WTC11 (cell line): ENCODE measurements at regions not wholly inside any gene's neighbourhood (a gene's known extent, or its start where the extent isn't known, plus 50 kb on each side); places are given as distances from the start of the nearest gene placed in this dataset.

Source experiments
- ATAC-seq: fragments of 200-7000 bp; cut with Tn5 transposase; 2 replicates; pipeline ENCODE4 v1.10.0; 2021; ENCODE audit warnings: mild to moderate bottlenecking, moderate library complexity
- CTCF ChIA-PET: fragments of 300-600 bp; sonication (Branson Sonifier 250); formaldehyde crosslinking; loops from one replicate; lab custom pipeline; 2021; ENCODE audit warnings: antibody characterized with exemption; lab: Charles Lee
- POLR2A ChIA-PET: fragments of 350-600 bp; sonication (Branson Sonifier 250); formaldehyde crosslinking; loops from one replicate; lab custom pipeline; 2021; ENCODE audit warnings: antibody characterized with exemption; lab: Charles Lee
- DNase-seq: peaks from one replicate; pipeline ENCODE4 v3.0.0; 2021; ENCODE audit warnings: low spot score
- H3K27ac Mint-ChIP-seq: 2 replicates; pipeline ENCODE4 v1.8.0; 2021; ENCODE audit warnings: mixed read lengths
- H3K27me3 Mint-ChIP-seq: 2 replicates; pipeline ENCODE4 v1.8.0; 2021; ENCODE audit warnings: low read depth, mild to moderate bottlenecking, moderate library complexity, mixed read lengths
- H3K36me3 Mint-ChIP-seq: 2 replicates; pipeline ENCODE4 v1.8.0; 2021; ENCODE audit warnings: mixed read lengths
- H3K4me1 Mint-ChIP-seq: 2 replicates; pipeline ENCODE4 v1.8.0; 2022; ENCODE audit warnings: mixed read lengths
- H3K4me3 Mint-ChIP-seq: 2 replicates; pipeline ENCODE4 v1.8.0; 2021; ENCODE audit warnings: mild to moderate bottlenecking, moderate library complexity, mixed read lengths
- H3K9me3 Mint-ChIP-seq: 2 replicates; pipeline ENCODE4 v1.8.0; 2021; ENCODE audit warnings: mixed read lengths
- ATF1 ChIP-seq: sonication (generic); formaldehyde crosslinking; IDR thresholded peaks from 2 replicates; pipeline ENCODE4 v1.8.1; 2023; ENCODE audit warnings: mild to moderate bottlenecking, moderate library complexity, missing genetic modification reagents
- CDX4 ChIP-seq: fragments of 250-450 bp; sonication (Bioruptor Pico); IDR thresholded peaks from 2 replicates; pipeline ENCODE4 v1.9.0; 2021; ENCODE audit warnings: moderate library complexity, mild to moderate bottlenecking, inconsistent platforms, borderline replicate concordance
- E2F5 ChIP-seq: sonication (generic); formaldehyde crosslinking; IDR thresholded peaks from 2 replicates; pipeline ENCODE4 v1.8.1; 2022; ENCODE audit warnings: mild to moderate bottlenecking, moderate library complexity, missing genetic modification reagents
- EMX1 ChIP-seq: fragments of 250-450 bp; sonication (Bioruptor Pico); IDR thresholded peaks from 2 replicates; pipeline ENCODE4 v1.8.0; 2021; ENCODE audit warnings: mild to moderate bottlenecking
- FOXJ3 ChIP-seq: sonication (generic); formaldehyde crosslinking; IDR thresholded peaks from 2 replicates; pipeline ENCODE4 v1.9.0; 2021; ENCODE audit warnings: missing genetic modification reagents, mild to moderate bottlenecking, borderline replicate concordance
- HMGA2 ChIP-seq: fragments of 250-450 bp; sonication (Bioruptor Pico); IDR thresholded peaks from 2 replicates; pipeline ENCODE4 v1.4.0; 2021; ENCODE audit warnings: mild to moderate bottlenecking, moderate library complexity
- IRF1 ChIP-seq: sonication (generic); formaldehyde crosslinking; IDR thresholded peaks from 2 replicates; pipeline ENCODE4 v1.8.0; 2023; ENCODE audit warnings: missing genetic modification reagents
- NR3C1 ChIP-seq: sonication (generic); formaldehyde crosslinking; conservative IDR thresholded peaks from 2 replicates; pipeline ENCODE4 v1.8.1; 2023; ENCODE audit warnings: low read depth, mild to moderate bottlenecking, missing genetic modification reagents
- RELA ChIP-seq: sonication (generic); formaldehyde crosslinking; IDR thresholded peaks from 2 replicates; pipeline ENCODE4 v1.8.1; 2022; ENCODE audit warnings: missing genetic modification reagents, mild to moderate bottlenecking, borderline replicate concordance
- TP53 ChIP-seq: sonication (generic); formaldehyde crosslinking; IDR thresholded peaks from 2 replicates; pipeline ENCODE4 v1.8.1; 2023; ENCODE audit warnings: mild to moderate bottlenecking, missing genetic modification reagents
- USF2 ChIP-seq: sonication (generic); formaldehyde crosslinking; IDR thresholded peaks from 2 replicates; pipeline ENCODE4 v1.8.1; 2023; ENCODE audit warnings: mild to moderate bottlenecking, missing genetic modification reagents, moderate library complexity
- ZBTB21 ChIP-seq: sonication (generic); formaldehyde crosslinking; IDR thresholded peaks from 2 replicates; pipeline ENCODE4 v1.8.1; 2023; ENCODE audit warnings: mild to moderate bottlenecking, missing genetic modification reagents, borderline replicate concordance
- ZBTB43 ChIP-seq: sonication (generic); formaldehyde crosslinking; IDR thresholded peaks from 2 replicates; pipeline ENCODE4 v1.8.1; 2023; ENCODE audit warnings: mild to moderate bottlenecking, missing genetic modification reagents
- ZNF281 ChIP-seq: sonication (generic); formaldehyde crosslinking; IDR thresholded peaks from 2 replicates; pipeline ENCODE4 v1.8.0; 2023; ENCODE audit warnings: mild to moderate bottlenecking, missing genetic modification reagents
- ZNF396 ChIP-seq: fragments of 250-450 bp; sonication (Bioruptor Pico); IDR thresholded peaks from 2 replicates; pipeline ENCODE4 v1.8.0; 2021; ENCODE audit warnings: mild to moderate bottlenecking, moderate library complexity, borderline replicate concordance
- ZNF423 ChIP-seq: fragments of 250-450 bp; sonication (Bioruptor Pico); IDR thresholded peaks from 2 replicates; pipeline ENCODE4 v2.1.2; 2022; ENCODE audit warnings: mild to moderate bottlenecking, moderate library complexity
- TF ChIP-seq, protein P1 (sequence below): sonication (generic); formaldehyde crosslinking; IDR thresholded peaks from 2 replicates; pipeline ENCODE4 v1.8.0; 2022; ENCODE audit warnings: mild to moderate bottlenecking, missing genetic modification reagents
- TF ChIP-seq, protein P2 (sequence below): sonication (generic); formaldehyde crosslinking; conservative IDR thresholded peaks from 2 replicates; pipeline ENCODE4 v1.8.1; 2023; ENCODE audit warnings: mild to moderate bottlenecking, low read depth, missing genetic modification reagents, moderate library complexity
- TF ChIP-seq, protein P3 (sequence below): sonication (generic); formaldehyde crosslinking; conservative IDR thresholded peaks from 2 replicates; pipeline ENCODE4 v1.8.1; 2022; ENCODE audit warnings: mild to moderate bottlenecking, missing genetic modification reagents
- TF ChIP-seq, protein P4 (sequence below): fragments of 250-450 bp; sonication (Bioruptor Pico); IDR thresholded peaks from 2 replicates; pipeline ENCODE4 v1.8.0; 2021; ENCODE audit warnings: mild to moderate bottlenecking

DNA sequence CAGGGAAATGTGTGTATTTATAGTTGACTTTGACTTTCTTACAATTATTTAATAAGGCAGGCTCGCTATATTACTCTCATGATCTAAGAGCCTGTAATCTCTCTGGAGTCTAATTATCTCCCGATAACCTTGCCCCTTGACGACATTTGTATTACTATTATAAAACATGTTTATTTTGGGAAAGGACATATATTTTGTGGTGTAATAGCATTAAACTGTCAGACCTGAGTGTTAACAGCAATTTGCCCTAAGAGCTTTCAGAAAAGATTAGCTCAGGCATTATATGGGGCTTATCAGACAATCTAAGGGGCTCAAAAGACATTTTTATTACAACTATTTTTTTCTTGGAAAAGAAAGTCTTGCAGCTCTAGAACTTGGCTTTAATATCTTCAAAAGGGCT lies 427.9 kb upstream of the SLIT2 start:
- ChIA-PET CTCF (interaction anchor here (1.6 kb wide), 1 partner anchor 425 kb away, joined by 3 read pairs; no protein-coding TSS in a partner anchor), POLR2A (no interaction called here)
- Mint-ChIP-seq H3K27ac (no peak overlapping the region), H3K36me3 (no peaks in the 10 kb centered on the region), H3K4me1 (peaks cover 17% of the 10 kb centered on the region), H3K27me3 (no peaks in the 10 kb centered on the region), H3K9me3 (no peaks in the 10 kb centered on the region), H3K4me3 (no peak overlapping the region)
- ATAC-seq (no peak), DNase-seq (no peak)
- TF ChIP-seq ZNF396 (CRISPR knock-in tag): no peak
- TF ChIP-seq TP53: no peak
- TF ChIP-seq IRF1 (CRISPR knock-in tag): no peak
- TF ChIP-seq NR3C1: no peak
- TF ChIP-seq EMX1 (CRISPR knock-in tag): no peak
- no peak for TF ChIP-seq ZBTB43 (CRISPR knock-in tag)
- no peak for TF ChIP-seq USF2 (CRISPR knock-in tag)
- no peak for TF ChIP-seq ZNF281 (CRISPR knock-in tag)

DNA sequence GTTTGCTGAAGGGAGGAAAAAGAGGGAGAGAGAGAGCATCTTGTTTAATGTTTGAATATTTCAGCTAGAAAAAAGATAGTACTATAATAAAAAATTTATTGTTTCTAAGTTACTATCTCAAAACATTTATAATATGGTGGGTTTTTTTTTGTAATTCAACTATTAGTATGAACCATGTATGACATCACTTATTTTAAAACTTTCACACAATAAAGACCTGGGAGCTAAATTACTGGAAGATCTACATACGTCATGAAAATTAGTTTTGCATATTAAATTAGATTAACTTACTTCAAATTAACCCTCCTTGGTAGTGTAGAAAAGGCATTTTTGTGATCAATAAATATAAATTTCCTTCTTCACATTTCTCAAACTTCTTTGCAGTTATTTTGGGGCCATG lies 432.0 kb upstream of the SLIT2 start:
- TF ChIP-seq, protein P1, sequence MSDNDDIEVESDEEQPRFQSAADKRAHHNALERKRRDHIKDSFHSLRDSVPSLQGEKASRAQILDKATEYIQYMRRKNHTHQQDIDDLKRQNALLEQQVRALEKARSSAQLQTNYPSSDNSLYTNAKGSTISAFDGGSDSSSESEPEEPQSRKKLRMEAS (CRISPR knock-in tag): no peak
- no peak for TF ChIP-seq CDX4 (CRISPR knock-in tag)
- TF ChIP-seq ZNF423 (CRISPR knock-in tag): no peak
- TF ChIP-seq TP53: no peak
- TF ChIP-seq, all 79 proteins: peak for 0
- DNase-seq (no peak), ATAC-seq (no peak)
- peaks cover 3% of the 10 kb centered on the region; the same call in 1 of the 2 replicates for H3K9me3 Mint-ChIP-seq
- no peaks in the 10 kb centered on the region for H3K36me3 Mint-ChIP-seq
- H3K4me1 Mint-ChIP-seq: peaks cover 7% of the 10 kb centered on the region; the same call in 1 of the 2 replicates
- H3K27me3 Mint-ChIP-seq: no peaks in the 10 kb centered on the region
- CTCF ChIA-PET: no interaction called here
- POLR2A ChIA-PET: no interaction called here
- no peak overlapping the region for H3K27ac Mint-ChIP-seq
- no peak overlapping the region for H3K4me3 Mint-ChIP-seq

DNA sequence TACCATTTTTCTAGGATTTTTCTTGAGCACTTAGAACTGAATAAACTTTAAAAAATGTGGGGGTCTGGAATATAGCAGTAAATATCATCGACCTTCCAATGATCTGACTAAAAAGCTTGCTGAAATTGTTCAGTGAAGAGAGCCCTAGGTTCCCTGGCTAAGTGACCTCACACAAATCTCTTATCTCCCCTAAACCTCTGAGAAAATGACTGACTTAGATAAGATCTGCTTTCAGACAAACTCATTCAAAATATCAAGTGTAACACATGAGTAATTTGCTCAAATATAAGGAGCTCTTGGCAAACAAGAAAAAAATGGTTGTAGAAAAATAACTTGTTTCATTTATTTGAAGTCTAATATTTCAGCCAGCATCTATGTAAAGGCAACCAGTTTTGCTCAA lies 441.7 kb upstream of the SLIT2 start:
- Mint-ChIP-seq H3K4me1 (no peaks in the 10 kb centered on the region), H3K27ac (no peak overlapping the region), H3K9me3 (peaks cover under 1% of the 10 kb centered on the region; the same call in 1 of the 2 replicates), H3K27me3 (no peaks in the 10 kb centered on the region), H3K4me3 (no peak overlapping the region), H3K36me3 (no peaks in the 10 kb centered on the region)
- ChIA-PET POLR2A (no interaction called here), CTCF (no interaction called here)
- ATAC-seq: no peak
- DNase-seq: no peak
- TF ChIP-seq HMGA2 (CRISPR knock-in tag): no peak
- TF ChIP-seq, protein P2, sequence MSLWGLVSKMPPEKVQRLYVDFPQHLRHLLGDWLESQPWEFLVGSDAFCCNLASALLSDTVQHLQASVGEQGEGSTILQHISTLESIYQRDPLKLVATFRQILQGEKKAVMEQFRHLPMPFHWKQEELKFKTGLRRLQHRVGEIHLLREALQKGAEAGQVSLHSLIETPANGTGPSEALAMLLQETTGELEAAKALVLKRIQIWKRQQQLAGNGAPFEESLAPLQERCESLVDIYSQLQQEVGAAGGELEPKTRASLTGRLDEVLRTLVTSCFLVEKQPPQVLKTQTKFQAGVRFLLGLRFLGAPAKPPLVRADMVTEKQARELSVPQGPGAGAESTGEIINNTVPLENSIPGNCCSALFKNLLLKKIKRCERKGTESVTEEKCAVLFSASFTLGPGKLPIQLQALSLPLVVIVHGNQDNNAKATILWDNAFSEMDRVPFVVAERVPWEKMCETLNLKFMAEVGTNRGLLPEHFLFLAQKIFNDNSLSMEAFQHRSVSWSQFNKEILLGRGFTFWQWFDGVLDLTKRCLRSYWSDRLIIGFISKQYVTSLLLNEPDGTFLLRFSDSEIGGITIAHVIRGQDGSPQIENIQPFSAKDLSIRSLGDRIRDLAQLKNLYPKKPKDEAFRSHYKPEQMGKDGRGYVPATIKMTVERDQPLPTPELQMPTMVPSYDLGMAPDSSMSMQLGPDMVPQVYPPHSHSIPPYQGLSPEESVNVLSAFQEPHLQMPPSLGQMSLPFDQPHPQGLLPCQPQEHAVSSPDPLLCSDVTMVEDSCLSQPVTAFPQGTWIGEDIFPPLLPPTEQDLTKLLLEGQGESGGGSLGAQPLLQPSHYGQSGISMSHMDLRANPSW: no peak
- TF ChIP-seq E2F5 (CRISPR knock-in tag): no peak
- TF ChIP-seq ATF1 (CRISPR knock-in tag): no peak
- no peak for TF ChIP-seq RELA
- TF ChIP-seq, protein P3, sequence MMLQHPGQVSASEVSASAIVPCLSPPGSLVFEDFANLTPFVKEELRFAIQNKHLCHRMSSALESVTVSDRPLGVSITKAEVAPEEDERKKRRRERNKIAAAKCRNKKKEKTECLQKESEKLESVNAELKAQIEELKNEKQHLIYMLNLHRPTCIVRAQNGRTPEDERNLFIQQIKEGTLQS: no peak
- TF ChIP-seq, protein P4, sequence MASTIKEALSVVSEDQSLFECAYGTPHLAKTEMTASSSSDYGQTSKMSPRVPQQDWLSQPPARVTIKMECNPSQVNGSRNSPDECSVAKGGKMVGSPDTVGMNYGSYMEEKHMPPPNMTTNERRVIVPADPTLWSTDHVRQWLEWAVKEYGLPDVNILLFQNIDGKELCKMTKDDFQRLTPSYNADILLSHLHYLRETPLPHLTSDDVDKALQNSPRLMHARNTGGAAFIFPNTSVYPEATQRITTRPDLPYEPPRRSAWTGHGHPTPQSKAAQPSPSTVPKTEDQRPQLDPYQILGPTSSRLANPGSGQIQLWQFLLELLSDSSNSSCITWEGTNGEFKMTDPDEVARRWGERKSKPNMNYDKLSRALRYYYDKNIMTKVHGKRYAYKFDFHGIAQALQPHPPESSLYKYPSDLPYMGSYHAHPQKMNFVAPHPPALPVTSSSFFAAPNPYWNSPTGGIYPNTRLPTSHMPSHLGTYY: no peak
- no peak for TF ChIP-seq FOXJ3
- no peak for TF ChIP-seq ZBTB21 (CRISPR knock-in tag)
